ENCODE measurements at regions not wholly inside any gene's neighbourhood (a gene's known extent, or its start where the extent isn't known, plus 50 kb on each side); places are given as distances from the start of the nearest gene placed in this dataset.

DNA sequence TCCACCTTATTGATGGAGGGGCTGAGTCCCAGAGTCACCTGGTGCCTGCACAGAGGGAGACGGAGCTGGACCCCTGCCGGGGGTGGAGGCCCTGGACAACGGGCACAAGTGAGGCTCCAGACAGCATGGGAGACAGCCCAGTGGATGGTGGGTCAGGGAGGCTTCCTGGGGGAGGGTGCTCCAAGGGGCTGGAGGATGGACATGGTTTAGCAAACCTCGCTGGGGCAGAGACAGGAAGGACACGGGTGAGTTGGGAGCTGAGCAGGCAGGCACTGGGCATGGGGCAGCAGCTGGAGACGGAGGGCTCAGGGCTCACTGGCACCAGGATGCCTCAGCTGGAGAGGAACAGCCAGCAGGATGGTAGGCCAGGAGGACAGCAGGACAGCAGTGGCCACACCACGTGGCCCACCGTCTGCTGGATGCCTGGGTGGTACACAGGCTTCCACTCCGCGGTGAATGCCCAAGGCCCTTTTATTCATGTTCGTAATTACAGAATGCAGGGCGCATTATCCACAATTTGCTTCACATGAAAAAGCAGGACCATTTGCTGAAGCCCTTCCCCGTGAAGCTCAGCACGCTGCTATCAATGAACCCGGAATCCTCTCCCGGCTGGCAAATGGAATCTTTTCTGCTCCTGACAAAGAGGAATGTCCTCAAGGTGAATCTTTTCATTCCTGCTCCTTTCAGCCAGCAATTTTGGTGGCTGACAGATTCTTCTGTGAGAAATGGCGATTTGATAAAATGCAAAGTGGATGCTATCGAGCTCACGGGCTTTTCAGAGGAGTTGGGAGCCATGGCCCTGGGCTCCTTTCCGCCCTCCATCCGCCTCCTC is 138.1 kb upstream of the C14orf180 start:
- H3K4me3 Mint-ChIP-seq, result no peak overlapping the region
- peak; percentile 9 for DNase-seq
- H3K27ac Mint-ChIP-seq, result no peak overlapping the region
- CTCF ChIA-PET, result no interaction called here
- no peaks in the 10 kb centered on the region for H3K36me3 Mint-ChIP-seq (ENCODE audit: low read depth)
- POLR2A ChIA-PET, result no interaction called here
- H3K27me3 Mint-ChIP-seq, result peaks cover 1% of the 10 kb centered on the region
- H3K4me1 Mint-ChIP-seq, result no peaks in the 10 kb centered on the region
- peaks cover 3% of the 10 kb centered on the region for H3K9me3 Mint-ChIP-seq

DNA sequence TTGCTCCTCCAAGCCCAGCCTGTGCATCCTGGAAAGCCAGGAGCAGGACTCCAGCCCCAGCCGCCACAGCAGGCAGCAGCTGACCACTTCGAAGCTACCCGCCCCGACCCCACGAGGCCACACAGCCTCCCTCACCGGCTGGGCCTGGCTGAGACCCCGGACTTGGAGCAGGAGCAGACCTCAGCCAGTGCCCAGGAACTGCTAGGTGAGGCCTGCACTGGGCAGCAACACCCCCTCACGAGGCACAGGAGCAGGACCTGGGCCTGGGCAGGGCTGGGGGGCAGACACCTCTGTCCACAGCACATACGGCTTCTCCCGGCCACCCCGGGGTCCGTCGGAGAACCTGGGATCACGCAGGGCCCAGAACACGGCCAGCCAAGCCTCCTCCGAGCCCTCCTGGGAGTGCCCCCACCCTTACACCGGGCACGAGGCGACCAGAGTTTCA is 137.4 kb upstream of the C14orf180 start:
- H3K36me3 Mint-ChIP-seq (ENCODE audit: low read depth), result no peaks in the 10 kb centered on the region
- no peaks in the 10 kb centered on the region for H3K4me1 Mint-ChIP-seq
- ChIA-PET CTCF (no interaction called here), POLR2A (no interaction called here)
- no peak overlapping the region for H3K27ac Mint-ChIP-seq
- peaks cover 1% of the 10 kb centered on the region for H3K27me3 Mint-ChIP-seq
- no peak overlapping the region for H3K4me3 Mint-ChIP-seq
- peaks cover 3% of the 10 kb centered on the region for H3K9me3 Mint-ChIP-seq
- peak; percentile 9 for DNase-seq

DNA sequence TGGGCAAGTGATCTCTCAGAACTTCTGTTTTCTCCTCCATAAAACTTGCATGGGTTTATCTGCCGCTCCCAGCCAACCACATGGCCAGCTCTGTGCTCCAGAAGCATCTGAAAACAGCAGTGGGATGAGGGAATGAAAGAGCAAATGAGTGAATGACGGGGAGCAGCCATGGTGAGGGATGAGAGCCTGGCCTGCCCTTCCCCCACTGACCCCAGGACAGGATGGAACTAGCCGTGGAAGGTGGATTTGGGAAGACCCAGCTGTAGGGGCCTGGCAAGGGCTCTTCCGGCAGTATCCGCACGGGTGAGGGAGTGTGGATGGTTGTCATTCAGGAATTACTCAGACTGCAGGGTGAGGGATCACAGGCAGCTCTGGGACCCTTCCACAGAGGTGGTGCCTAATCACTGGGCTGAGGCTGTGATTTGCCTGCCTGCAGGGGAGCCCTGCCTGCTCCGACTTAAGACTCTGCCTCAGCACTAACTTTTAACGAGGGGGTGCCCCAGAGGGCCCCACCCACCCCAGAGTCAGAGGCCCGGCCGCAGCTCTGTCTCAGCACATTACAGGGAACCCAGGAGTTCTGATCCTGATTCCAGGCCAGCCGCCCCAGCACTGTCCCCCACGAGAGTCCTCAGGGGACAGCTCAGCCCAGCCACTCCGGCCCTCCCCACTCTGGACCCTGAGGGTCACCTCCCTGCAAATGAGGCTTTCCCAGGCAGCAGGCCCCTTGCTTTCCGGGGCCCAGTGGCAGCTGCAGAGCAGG is 136.8 kb upstream of the C14orf180 start:
- H3K36me3 Mint-ChIP-seq (ENCODE audit: low read depth), result no peaks in the 10 kb centered on the region
- POLR2A ChIA-PET, result no interaction called here
- no peak overlapping the region for H3K4me3 Mint-ChIP-seq
- no peaks in the 10 kb centered on the region for H3K4me1 Mint-ChIP-seq
- peaks cover 6% of the 10 kb centered on the region for H3K27me3 Mint-ChIP-seq
- CTCF ChIA-PET, result no interaction called here
- no peak overlapping the region for H3K27ac Mint-ChIP-seq
- peaks cover 3% of the 10 kb centered on the region for H3K9me3 Mint-ChIP-seq
- DNase-seq, result peak; percentile 16

DNA sequence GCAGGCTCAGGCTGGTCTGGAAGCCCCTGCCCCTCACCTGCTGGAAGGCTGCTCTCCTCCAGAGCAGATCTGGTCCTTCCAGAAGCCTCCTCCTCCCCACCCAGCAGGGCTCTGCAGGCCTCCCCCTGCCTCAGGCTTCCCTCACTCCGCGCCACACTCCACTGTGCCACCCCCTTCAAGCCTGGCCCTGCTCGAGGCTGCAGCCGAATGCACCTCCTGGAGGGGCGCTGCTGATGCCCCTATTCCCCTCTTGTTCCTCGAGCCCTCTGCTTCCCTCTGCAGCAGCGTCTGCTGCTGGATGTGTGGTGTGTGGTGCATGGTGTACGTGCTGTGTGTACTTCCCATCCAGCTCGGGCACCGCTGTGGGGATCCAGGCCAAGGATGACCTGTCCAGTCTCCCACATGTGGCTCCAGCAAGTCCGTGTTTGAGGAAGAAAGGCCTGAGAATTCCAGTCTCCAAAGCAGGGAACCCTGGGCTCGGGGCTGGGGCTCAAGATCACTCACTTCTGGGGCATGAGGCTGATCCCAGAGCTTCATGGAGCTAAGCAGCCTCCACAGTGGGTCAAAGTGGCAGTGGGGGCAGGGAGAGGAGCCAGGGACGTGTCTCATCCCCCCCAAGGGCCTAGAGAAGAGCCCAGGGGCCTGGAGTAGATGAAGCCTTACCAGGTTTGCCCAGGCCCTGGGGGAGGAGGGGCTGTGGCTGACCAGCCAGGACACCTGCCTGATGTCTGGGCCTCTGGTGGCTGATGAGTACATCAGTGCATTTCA is 136.0 kb upstream of the C14orf180 start:
- CTCF ChIA-PET, result no interaction called here
- H3K27ac Mint-ChIP-seq, result no peak overlapping the region
- DNase-seq, result peak; percentile 15

DNA sequence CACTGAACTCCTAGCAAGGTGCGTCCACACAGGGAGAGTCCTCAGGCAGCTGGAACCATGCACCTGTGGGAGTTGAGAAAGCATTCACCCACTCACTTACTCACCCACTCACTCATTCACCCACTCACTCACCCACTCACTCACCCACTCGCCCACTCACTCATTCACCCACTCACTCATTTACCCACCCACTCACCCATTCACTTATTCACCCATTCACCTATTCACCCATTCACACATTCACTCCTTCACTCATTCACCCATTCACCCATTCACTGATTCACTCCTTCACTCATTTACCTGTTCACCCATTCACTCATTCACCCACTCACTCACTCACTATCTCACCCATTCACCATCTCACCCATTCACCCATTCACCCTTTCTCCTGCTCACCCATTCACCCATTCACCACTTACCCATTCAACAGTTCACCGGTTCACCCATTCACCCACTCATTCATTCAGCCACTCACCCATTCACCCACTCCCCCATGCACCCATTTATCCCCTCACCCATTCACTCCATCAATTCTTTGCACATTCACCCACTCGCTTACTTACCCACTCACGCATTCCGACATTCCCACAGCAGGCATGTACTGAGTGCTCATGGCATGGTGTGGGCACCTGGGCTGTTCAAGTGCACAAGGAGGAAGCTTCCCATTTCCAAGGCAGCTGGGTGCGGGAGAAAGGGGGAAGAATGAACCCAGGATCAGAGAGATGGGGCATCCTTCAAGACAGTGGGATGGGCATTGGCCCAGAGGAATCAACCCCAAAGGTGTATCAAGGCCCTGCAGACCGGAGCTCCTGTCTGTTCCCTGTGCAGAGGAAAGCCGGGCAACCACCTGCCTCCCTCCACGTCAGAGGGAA is 135.2 kb upstream of the C14orf180 start:
- no peaks in the 10 kb centered on the region for H3K36me3 Mint-ChIP-seq (ENCODE audit: low read depth)
- CTCF ChIA-PET, result no interaction called here
- H3K4me1 Mint-ChIP-seq, result no peaks in the 10 kb centered on the region
- peaks cover 20% of the 10 kb centered on the region for H3K27me3 Mint-ChIP-seq
- H3K27ac Mint-ChIP-seq, result no peak overlapping the region
- H3K9me3 Mint-ChIP-seq, result peaks cover 3% of the 10 kb centered on the region
- no peak for DNase-seq
- POLR2A ChIA-PET, result no interaction called here
- H3K4me3 Mint-ChIP-seq, result no peak overlapping the region

More for the DNA sequence above, 136.0 kb upstream of the C14orf180 start:
- Mint-ChIP-seq H3K9me3 (peaks cover 3% of the 10 kb centered on the region), H3K4me1 (no peaks in the 10 kb centered on the region), H3K27me3 (peaks cover 13% of the 10 kb centered on the region), H3K36me3 (ENCODE audit: low read depth) (no peaks in the 10 kb centered on the region), H3K4me3 (no peak overlapping the region)
- POLR2A ChIA-PET, result no interaction called here

DNA sequence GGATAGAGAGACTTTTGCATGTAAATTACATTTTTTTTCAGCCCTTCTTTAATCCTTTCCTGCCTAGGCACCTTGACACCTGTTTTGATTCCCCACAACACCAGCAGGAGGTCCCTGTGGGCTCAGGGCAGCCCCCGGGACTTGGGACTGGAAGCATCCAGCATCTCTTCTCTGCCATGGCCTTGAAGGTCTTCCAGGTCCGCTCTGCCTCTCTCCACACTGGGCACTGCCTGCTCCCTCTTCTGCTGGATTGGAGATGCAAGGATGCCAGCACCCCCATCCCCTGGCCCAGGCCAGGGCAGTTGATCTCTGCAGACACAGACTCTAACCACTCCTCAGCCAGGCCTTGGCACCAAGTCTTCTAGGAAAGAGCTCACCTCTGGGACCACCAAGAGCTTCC is 134.5 kb upstream of the C14orf180 start:
- CTCF ChIA-PET, result no interaction called here
- POLR2A ChIA-PET, result no interaction called here
- no peak overlapping the region for H3K27ac Mint-ChIP-seq
- H3K36me3 Mint-ChIP-seq (ENCODE audit: low read depth), result no peaks in the 10 kb centered on the region
- H3K9me3 Mint-ChIP-seq, result peaks cover 3% of the 10 kb centered on the region
- DNase-seq, result no peak
- H3K4me3 Mint-ChIP-seq, result no peak overlapping the region
- H3K27me3 Mint-ChIP-seq, result peaks cover 23% of the 10 kb centered on the region
- no peaks in the 10 kb centered on the region for H3K4me1 Mint-ChIP-seq

DNA sequence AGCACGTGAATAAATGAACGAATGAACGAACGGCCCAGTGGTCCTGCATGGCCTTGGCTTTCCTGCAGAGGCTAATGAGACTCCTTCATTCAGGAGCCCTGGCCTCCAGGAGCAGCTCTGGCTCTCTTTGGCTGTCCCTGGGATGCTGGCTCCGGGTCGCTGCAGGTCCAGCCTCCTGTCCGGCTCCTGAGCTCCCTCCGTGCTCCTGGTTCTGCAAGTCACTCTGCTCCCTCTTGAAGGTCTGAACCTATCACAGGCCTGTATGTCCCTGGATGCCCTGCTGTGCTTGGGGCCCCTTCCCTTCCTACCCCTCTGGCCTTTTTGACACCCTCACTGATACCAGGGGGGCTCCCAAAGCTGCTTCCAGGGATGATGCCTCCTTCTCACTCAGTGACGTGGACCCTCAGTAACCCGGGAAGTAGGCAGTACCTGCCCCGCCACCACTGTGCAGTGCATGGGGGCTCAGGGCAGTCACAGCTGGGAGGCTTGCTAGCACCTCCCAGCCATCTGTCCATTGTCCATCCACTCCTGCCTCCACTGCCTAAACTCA is 133.7 kb upstream of the C14orf180 start:
- H3K4me3 Mint-ChIP-seq, result no peak overlapping the region
- DNase-seq, result no peak
- CTCF ChIA-PET, result no interaction called here
- peaks cover 24% of the 10 kb centered on the region for H3K27me3 Mint-ChIP-seq
- POLR2A ChIA-PET, result no interaction called here
- H3K36me3 Mint-ChIP-seq (ENCODE audit: low read depth), result no peaks in the 10 kb centered on the region
- H3K4me1 Mint-ChIP-seq, result no peaks in the 10 kb centered on the region
- no peak overlapping the region for H3K27ac Mint-ChIP-seq
- peaks cover 3% of the 10 kb centered on the region for H3K9me3 Mint-ChIP-seq

DNA sequence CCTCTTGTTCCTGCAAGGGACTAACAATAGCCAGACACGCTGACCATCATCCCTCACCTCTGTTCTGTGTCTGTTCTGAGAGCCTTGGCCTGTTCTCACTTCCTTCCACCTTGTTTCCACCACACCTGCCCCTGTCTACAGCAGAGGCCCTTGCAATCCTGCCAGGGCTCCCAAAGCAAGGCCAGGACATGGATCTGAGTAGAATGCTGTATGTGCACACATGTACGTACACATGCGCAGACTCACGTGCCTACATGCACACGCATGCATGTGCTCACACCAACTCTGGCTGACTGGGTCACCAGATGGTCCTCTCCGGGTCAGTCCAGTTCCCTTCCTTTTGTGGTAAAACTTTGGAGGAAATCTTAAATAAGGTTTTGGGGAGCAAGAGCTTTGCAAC is 133.0 kb upstream of the C14orf180 start:
- H3K9me3 Mint-ChIP-seq, result peaks cover 3% of the 10 kb centered on the region
- H3K27me3 Mint-ChIP-seq, result peaks cover 24% of the 10 kb centered on the region
- H3K36me3 Mint-ChIP-seq (ENCODE audit: low read depth), result no peaks in the 10 kb centered on the region
- CTCF ChIA-PET, result no interaction called here
- peak; percentile 11 for DNase-seq
- H3K27ac Mint-ChIP-seq, result no peak overlapping the region
- H3K4me1 Mint-ChIP-seq, result no peaks in the 10 kb centered on the region
- no peak overlapping the region for H3K4me3 Mint-ChIP-seq
- POLR2A ChIA-PET, result no interaction called here

DNA sequence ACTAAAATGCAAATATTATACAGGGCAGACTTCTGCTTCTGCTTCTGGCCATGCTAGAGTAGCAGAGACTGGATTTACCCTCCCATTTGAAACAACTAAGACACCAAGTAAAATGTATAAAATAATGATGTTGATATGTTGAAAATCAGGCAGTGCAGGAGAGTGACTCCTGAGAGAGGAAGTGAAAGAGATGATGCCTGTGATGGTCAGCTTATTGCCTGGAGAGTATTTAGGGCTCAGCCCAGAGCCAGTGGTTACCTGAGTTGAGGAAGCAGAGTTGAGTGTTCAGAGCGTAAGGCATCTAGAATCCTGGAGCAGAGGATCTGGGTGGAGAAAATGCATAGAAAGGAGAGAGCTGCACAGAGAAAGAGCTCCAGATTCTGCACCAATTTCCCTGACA is 131.8 kb upstream of the C14orf180 start:
- POLR2A ChIA-PET, result no interaction called here
- Mint-ChIP-seq H3K4me1 (no peaks in the 10 kb centered on the region), H3K4me3 (no peak overlapping the region), H3K9me3 (peaks cover 3% of the 10 kb centered on the region), H3K27me3 (peaks cover 32% of the 10 kb centered on the region), H3K27ac (no peak overlapping the region), H3K36me3 (ENCODE audit: low read depth) (no peaks in the 10 kb centered on the region)
- CTCF ChIA-PET, result interaction anchor here (0.9 kb wide), 1 partner anchor 36 kb away, joined by 3 read pairs; no protein-coding TSS in a partner anchor
- DNase-seq, result no peak

DNA sequence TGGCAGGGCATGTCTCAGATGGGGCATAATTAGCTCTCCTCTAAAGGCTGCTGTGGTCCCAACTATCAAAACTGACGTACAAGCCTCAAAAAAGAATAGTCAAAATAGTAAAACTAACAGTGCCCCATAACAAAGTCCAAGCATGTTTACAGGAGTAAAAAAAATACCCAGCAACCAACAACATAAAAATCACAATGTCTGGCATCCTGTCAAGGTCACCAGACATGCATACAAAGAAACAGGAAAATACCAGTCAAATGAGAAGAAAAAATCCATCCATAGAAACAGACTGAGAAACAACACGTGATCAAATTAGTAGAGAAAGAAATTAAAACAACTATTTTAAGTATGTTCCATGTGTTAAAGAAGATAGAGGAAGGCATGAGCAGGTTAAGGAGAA is 131.2 kb upstream of the C14orf180 start:
- Mint-ChIP-seq H3K4me3 (no peak overlapping the region), H3K9me3 (peaks cover 3% of the 10 kb centered on the region), H3K36me3 (ENCODE audit: low read depth) (no peaks in the 10 kb centered on the region), H3K27me3 (peaks cover 36% of the 10 kb centered on the region), H3K4me1 (no peaks in the 10 kb centered on the region), H3K27ac (no peak overlapping the region)
- ChIA-PET CTCF (interaction anchor here (0.9 kb wide), 1 partner anchor 36 kb away, joined by 3 read pairs; no protein-coding TSS in a partner anchor), POLR2A (no interaction called here)
- DNase-seq, result no peak

DNA sequence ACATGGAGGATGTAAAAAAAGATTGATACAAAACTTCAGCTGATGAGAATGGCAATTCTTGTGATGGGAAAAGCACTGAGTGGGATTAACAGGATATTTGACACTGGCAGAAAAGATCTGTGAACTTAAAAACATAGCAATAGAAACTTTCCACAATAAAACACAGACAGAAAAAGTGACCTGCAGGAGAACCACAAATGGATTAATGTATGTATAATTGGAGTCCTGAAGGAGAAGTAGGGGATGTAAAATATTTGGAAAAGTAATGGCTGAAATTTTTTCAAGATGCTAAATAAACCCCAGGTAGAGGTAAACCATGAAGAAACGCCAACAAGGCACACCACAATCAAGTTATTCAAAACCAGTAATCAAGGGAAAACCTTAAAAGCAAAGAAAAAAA is 130.8 kb upstream of the C14orf180 start:
- ChIA-PET POLR2A (no interaction called here), CTCF (interaction anchor here (0.9 kb wide), 1 partner anchor 35 kb away, joined by 3 read pairs; no protein-coding TSS in a partner anchor)
- DNase-seq, result no peak
- Mint-ChIP-seq H3K4me1 (no peaks in the 10 kb centered on the region), H3K9me3 (peaks cover 3% of the 10 kb centered on the region), H3K27ac (no peak overlapping the region), H3K4me3 (no peak overlapping the region), H3K36me3 (ENCODE audit: low read depth) (no peaks in the 10 kb centered on the region), H3K27me3 (peaks cover 36% of the 10 kb centered on the region)

DNA sequence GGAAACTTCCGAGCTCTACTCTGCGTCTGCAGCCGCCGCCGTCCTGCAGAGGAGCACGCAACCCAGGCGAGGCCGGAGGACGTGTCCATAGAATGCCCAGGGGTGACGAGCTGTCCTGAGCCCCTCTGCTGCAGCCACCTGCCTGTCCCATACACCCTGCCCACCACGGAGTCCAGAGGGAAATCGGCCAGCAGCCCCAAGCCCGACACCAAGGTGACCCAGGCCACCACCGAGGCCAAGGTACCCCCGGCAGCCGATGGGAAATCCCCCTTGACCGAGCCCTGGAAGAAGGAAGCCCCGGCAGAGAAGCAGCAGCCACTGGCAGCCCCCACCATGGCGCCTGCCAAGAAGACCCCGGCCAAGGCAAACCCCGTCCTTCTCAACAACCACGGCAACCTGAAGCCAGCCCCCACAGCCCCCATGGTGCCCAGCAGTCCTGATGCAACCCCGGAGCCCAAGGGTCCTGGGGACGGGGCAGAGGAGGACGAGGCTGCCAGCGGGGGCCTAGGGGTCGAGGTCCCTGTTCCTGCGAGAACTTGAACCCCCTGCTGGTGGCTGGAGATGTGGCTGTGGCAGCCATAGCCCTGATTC is 128.7 kb upstream of the C14orf180 start:
- ChIA-PET POLR2A (no interaction called here), CTCF (no interaction called here)
- peak; percentile 12 for DNase-seq
- no peaks in the 10 kb centered on the region for H3K9me3 Mint-ChIP-seq
- no peaks in the 10 kb centered on the region for H3K36me3 Mint-ChIP-seq (ENCODE audit: low read depth)
- H3K4me3 Mint-ChIP-seq, result no peak overlapping the region
- H3K4me1 Mint-ChIP-seq, result no peaks in the 10 kb centered on the region
- H3K27ac Mint-ChIP-seq, result no peak overlapping the region
- peaks cover 49% of the 10 kb centered on the region for H3K27me3 Mint-ChIP-seq

Data from activated CD4-positive, alpha-beta memory T cell treated with anti-CD3 and anti-CD28 coated beads, Interleukin-2, amount 10 ng/mL, durations not matched to agents 7 days and 5 days (primary cell).